Liver (tissue), 8 donors: ENCODE measurements at regions not wholly inside any gene's neighbourhood (a gene's known extent, or its start where the extent isn't known, plus 50 kb on each side); places are given as distances from the start of the nearest gene placed in this dataset.

ENCODE experiments used
- DNase-seq: peaks from one replicate; pipeline ENCODE4 v3.0.0-alpha.2; 2017; ENCODE audit warnings: low spot score
- H3K27ac ChIP-seq, 2 donors: one replicate each; pipeline ENCODE4 v1.7.0; 2013; ENCODE audit warnings: inconsistent platforms in 2 of 2, low read length in 2 of 2, control low read depth in 1 of 2, low read depth in 1 of 2, mild to moderate bottlenecking in 1 of 2
- H3K27me3 ChIP-seq, 4 donors: one replicate each; pipeline versions ENCODE4 v1.6.1 to v1.7.0; 2013; ENCODE audit warnings: low read length in 3 of 4, inconsistent platforms in 1 of 4, mild to moderate bottlenecking in 1 of 4, moderate library complexity in 1 of 4; ENCODE audit not compliant: control insufficient read depth in 4 of 4, insufficient read depth in 4 of 4
- H3K36me3 ChIP-seq, 4 donors: one replicate each; pipeline versions ENCODE4 v1.6.1 to v1.7.0; 2013; ENCODE audit warnings: low read length in 3 of 4, mild to moderate bottlenecking in 3 of 4, low read depth in 1 of 4, moderate library complexity in 1 of 4; ENCODE audit not compliant: control insufficient read depth in 4 of 4, insufficient read depth in 3 of 4
- H3K4me1 ChIP-seq, 4 donors: one replicate each; pipeline versions ENCODE4 v1.6.1 to v1.7.0; 2013; ENCODE audit warnings: low read length in 3 of 4, mild to moderate bottlenecking in 3 of 4, moderate library complexity in 1 of 4; ENCODE audit not compliant: control insufficient read depth in 4 of 4, insufficient read depth in 4 of 4
- H3K4me3 ChIP-seq, 3 donors: one replicate each; pipeline versions ENCODE4 v1.6.1 to v1.7.0; 2013; ENCODE audit warnings: low read length in 3 of 3, control low read depth in 1 of 3, low read depth in 1 of 3, mild to moderate bottlenecking in 1 of 3
- H3K9ac ChIP-seq, 2 donors: one replicate each; pipeline ENCODE4 v1.7.0; 2013; ENCODE audit warnings: low read length in 2 of 2, mild to moderate bottlenecking in 2 of 2, moderate library complexity in 2 of 2, control low read depth in 1 of 2, low read depth in 1 of 2
- H3K9me3 ChIP-seq, 4 donors: one replicate each; pipeline versions ENCODE4 v1.6.1 to v1.7.0; 2013; ENCODE audit warnings: low read length in 3 of 4; ENCODE audit not compliant: control insufficient read depth in 4 of 4
- EGR1 ChIP-seq, 2 donors: IDR thresholded peaks; 2 replicates each; pipeline ENCODE4 v1.6.1; 2016 to 2018; ENCODE audit warnings: antibody characterized with exemption in 2 of 2, low read depth in 2 of 2
- FOXA1 ChIP-seq: IDR thresholded peaks from 2 replicates; pipeline ENCODE4 v1.6.1; 2016; ENCODE audit warnings: antibody characterized with exemption
- GABPA ChIP-seq, 2 donors: IDR thresholded peaks in 1 of 2; conservative IDR thresholded peaks in 1 of 2; 2 replicates each; pipeline ENCODE4 v1.6.1; 2016; ENCODE audit warnings: antibody characterized with exemption in 2 of 2, mild to moderate bottlenecking in 1 of 2, moderate library complexity in 1 of 2
- HNF4A ChIP-seq, 2 donors: conservative IDR thresholded peaks; 2 replicates each; pipeline ENCODE4 v1.6.1; 2016; ENCODE audit warnings: antibody characterized with exemption in 2 of 2, mild to moderate bottlenecking in 2 of 2
- HNF4G ChIP-seq: IDR thresholded peaks from 2 replicates; pipeline ENCODE4 v1.6.1; 2016; ENCODE audit warnings: antibody characterized with exemption
- JUND ChIP-seq, 2 donors: IDR thresholded peaks; 2 replicates each; pipeline ENCODE4 v1.6.1; 2016; ENCODE audit warnings: antibody characterized with exemption in 2 of 2
- NR2F2 ChIP-seq: IDR thresholded peaks from 2 replicates; pipeline ENCODE4 v1.6.1; 2016; ENCODE audit warnings: antibody characterized with exemption
- RAD21 ChIP-seq, 2 donors: IDR thresholded peaks; 2 replicates each; pipeline ENCODE4 v1.6.1; 2016; ENCODE audit warnings: antibody characterized with exemption in 2 of 2, mild to moderate bottlenecking in 2 of 2
- RXRA ChIP-seq, 2 donors: IDR thresholded peaks; 2 replicates each; pipeline ENCODE4 v1.6.1; 2017 to 2018; ENCODE audit warnings: antibody characterized with exemption in 2 of 2, mild to moderate bottlenecking in 1 of 2
- TAF1 ChIP-seq: conservative IDR thresholded peaks from 2 replicates; pipeline ENCODE4 v1.6.1; 2016; ENCODE audit warnings: antibody characterized with exemption, mild to moderate bottlenecking
- YY1 ChIP-seq: IDR thresholded peaks from 2 replicates; pipeline ENCODE4 v1.6.1; 2016; ENCODE audit warnings: antibody characterized with exemption, mild to moderate bottlenecking
- WGBS: extraction: QIAGEN DNeasy Blood & Tissue Kit; methylation state at CpG from one replicate; pipeline ENCODE4 v1.1.7; 2013; 5-methylcytosine and 5-hydroxymethylcytosine counted together
- TF ChIP-seq, protein P1 (sequence below): fragments of 150-350 bp; IDR thresholded peaks from 2 replicates; pipeline ENCODE4 v1.5.1; 2017; ENCODE audit warnings: improper control_type of control experiment, low read depth, low read length; ENCODE audit not compliant: missing input control
- TF ChIP-seq, protein P2 (sequence below): IDR thresholded peaks from 2 replicates; pipeline ENCODE4 v1.6.1; 2016; ENCODE audit warnings: antibody characterized with exemption, mild to moderate bottlenecking
- TF ChIP-seq, protein P3 (sequence below): IDR thresholded peaks from 2 replicates; pipeline ENCODE4 v1.6.1; 2016; ENCODE audit warnings: antibody characterized with exemption
- TF ChIP-seq, protein P4 (sequence below): IDR thresholded peaks from 2 replicates; pipeline ENCODE4 v1.6.1; 2016; ENCODE audit warnings: antibody characterized with exemption
- TF ChIP-seq, protein P5 (sequence below): IDR thresholded peaks from 2 replicates; pipeline ENCODE4 v1.6.1; 2016; ENCODE audit warnings: antibody characterized with exemption
- donor health status: healthy.
- donor health status: healthy.
- donor health status: healthy.
- donor health status: healthy.
- donor health status: healthy.

DNA sequence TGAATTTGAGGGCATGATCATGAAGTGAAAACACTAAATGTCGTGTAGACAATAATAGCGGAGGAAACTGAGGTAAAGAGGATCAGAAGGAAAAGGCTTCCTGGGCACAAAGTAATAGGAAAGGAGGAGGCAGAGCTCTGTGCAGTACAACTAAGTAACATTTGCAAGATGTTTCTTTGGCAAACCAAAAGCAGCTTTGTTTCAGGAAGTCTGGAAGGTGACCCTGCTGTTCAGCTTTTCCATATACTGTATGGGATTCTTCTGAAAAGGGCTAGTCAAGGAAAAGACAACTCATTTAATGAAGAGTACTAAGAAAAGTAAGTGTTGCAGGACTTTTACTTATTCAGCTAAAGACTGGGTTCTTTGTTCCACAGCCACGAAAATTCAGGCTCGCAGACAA is 463.1 kb downstream of the PCDH7 start:
- WGBS, result 74% methylated on average over 4 of the region's 4 CpGs
- TF ChIP-seq YY1, result no peak
- TF ChIP-seq, protein P1, sequence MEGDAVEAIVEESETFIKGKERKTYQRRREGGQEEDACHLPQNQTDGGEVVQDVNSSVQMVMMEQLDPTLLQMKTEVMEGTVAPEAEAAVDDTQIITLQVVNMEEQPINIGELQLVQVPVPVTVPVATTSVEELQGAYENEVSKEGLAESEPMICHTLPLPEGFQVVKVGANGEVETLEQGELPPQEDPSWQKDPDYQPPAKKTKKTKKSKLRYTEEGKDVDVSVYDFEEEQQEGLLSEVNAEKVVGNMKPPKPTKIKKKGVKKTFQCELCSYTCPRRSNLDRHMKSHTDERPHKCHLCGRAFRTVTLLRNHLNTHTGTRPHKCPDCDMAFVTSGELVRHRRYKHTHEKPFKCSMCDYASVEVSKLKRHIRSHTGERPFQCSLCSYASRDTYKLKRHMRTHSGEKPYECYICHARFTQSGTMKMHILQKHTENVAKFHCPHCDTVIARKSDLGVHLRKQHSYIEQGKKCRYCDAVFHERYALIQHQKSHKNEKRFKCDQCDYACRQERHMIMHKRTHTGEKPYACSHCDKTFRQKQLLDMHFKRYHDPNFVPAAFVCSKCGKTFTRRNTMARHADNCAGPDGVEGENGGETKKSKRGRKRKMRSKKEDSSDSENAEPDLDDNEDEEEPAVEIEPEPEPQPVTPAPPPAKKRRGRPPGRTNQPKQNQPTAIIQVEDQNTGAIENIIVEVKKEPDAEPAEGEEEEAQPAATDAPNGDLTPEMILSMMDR, result no peak

DNA sequence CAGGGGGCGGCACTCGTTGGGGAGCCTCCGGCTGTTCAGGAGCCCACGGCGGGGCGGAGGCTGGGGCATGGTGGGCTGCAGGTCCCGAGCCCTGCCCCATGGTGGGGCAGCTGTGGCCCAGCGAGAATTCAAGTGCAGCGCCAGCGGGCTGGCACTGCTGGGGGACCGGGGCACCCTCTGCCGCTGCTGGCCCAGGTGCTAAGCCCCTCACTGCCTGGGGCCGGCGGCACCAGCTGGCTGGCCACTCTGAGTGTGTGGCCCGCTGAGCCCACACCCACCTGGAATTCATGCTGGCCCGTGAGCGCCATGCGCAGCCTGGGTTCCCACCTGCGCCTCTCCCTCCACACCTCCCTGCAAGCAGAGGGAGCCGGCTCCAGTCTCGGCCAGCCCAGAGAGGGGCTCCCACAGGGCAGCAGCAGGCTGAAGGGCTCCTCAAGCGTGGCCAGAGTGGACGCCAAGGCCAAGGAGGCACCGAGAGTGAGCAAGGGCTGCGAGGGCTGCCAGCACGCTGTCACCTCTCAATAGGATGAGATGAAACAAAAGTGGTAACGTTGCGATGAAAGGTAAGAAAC is 464.9 kb downstream of the PCDH7 start:
- 91% methylated on average over 28 of the region's 28 CpGs for WGBS
- TF ChIP-seq RXRA (IDR thresholded peaks at IDR 0.05) (no peak), JUND (IDR thresholded peaks at IDR 0.05) (no peak), RAD21 (IDR thresholded peaks at IDR 0.05) (no peak), EGR1 (IDR thresholded peaks at IDR 0.05; ENCODE audit: low read depth in 2 of 2) (no peak), FOXA1 (no peak), HNF4A (conservative IDR thresholded peaks at IDR 0.05) (no peak), NR2F2 (no peak), HNF4G (no peak), GABPA (IDR thresholded peaks at IDR 0.05 in 1 of 2, conservative IDR thresholded peaks at IDR 0.05 in 1 of 2) (no peak), TAF1 (no peak)
- TF ChIP-seq, protein P2, sequence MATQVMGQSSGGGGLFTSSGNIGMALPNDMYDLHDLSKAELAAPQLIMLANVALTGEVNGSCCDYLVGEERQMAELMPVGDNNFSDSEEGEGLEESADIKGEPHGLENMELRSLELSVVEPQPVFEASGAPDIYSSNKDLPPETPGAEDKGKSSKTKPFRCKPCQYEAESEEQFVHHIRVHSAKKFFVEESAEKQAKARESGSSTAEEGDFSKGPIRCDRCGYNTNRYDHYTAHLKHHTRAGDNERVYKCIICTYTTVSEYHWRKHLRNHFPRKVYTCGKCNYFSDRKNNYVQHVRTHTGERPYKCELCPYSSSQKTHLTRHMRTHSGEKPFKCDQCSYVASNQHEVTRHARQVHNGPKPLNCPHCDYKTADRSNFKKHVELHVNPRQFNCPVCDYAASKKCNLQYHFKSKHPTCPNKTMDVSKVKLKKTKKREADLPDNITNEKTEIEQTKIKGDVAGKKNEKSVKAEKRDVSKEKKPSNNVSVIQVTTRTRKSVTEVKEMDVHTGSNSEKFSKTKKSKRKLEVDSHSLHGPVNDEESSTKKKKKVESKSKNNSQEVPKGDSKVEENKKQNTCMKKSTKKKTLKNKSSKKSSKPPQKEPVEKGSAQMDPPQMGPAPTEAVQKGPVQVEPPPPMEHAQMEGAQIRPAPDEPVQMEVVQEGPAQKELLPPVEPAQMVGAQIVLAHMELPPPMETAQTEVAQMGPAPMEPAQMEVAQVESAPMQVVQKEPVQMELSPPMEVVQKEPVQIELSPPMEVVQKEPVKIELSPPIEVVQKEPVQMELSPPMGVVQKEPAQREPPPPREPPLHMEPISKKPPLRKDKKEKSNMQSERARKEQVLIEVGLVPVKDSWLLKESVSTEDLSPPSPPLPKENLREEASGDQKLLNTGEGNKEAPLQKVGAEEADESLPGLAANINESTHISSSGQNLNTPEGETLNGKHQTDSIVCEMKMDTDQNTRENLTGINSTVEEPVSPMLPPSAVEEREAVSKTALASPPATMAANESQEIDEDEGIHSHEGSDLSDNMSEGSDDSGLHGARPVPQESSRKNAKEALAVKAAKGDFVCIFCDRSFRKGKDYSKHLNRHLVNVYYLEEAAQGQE, result no peak
- TF ChIP-seq, protein P3, sequence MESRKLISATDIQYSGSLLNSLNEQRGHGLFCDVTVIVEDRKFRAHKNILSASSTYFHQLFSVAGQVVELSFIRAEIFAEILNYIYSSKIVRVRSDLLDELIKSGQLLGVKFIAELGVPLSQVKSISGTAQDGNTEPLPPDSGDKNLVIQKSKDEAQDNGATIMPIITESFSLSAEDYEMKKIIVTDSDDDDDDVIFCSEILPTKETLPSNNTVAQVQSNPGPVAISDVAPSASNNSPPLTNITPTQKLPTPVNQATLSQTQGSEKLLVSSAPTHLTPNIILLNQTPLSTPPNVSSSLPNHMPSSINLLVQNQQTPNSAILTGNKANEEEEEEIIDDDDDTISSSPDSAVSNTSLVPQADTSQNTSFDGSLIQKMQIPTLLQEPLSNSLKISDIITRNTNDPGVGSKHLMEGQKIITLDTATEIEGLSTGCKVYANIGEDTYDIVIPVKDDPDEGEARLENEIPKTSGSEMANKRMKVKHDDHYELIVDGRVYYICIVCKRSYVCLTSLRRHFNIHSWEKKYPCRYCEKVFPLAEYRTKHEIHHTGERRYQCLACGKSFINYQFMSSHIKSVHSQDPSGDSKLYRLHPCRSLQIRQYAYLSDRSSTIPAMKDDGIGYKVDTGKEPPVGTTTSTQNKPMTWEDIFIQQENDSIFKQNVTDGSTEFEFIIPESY, result no peak
- TF ChIP-seq, protein P4, sequence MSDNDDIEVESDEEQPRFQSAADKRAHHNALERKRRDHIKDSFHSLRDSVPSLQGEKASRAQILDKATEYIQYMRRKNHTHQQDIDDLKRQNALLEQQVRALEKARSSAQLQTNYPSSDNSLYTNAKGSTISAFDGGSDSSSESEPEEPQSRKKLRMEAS, result no peak
- TF ChIP-seq, protein P5, sequence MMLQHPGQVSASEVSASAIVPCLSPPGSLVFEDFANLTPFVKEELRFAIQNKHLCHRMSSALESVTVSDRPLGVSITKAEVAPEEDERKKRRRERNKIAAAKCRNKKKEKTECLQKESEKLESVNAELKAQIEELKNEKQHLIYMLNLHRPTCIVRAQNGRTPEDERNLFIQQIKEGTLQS, result no peak
- TF ChIP-seq, protein P1, result no peak

More for the DNA sequence above, 463.1 kb downstream of the PCDH7 start:
- Histone ChIP-seq H3K36me3 (no peaks in the 10 kb centered on the region), H3K9ac (no peak overlapping the region), H3K4me3 (no peak overlapping the region), H3K27ac (no peak overlapping the region), H3K4me1 (no peaks in the 10 kb centered on the region), H3K27me3 (no peaks in the 10 kb centered on the region), H3K9me3 (peaks cover 0 to 5% (median 0%) of the 10 kb centered on the region in 4 donors)
- DNase-seq, result no peak

More for the DNA sequence above, 464.9 kb downstream of the PCDH7 start:
- Histone ChIP-seq H3K9me3 (peaks cover 0 to 5% (median 0%) of the 10 kb centered on the region in 4 donors), H3K27ac (no peak overlapping the region), H3K4me1 (no peaks in the 10 kb centered on the region), H3K9ac (no peak overlapping the region), H3K4me3 (no peak overlapping the region), H3K27me3 (no peaks in the 10 kb centered on the region), H3K36me3 (no peaks in the 10 kb centered on the region)
- DNase-seq, result no peak
